ENCODE measurements at regions not wholly inside any gene's neighbourhood (a gene's known extent, or its start where the extent isn't known, plus 50 kb on each side); places are given as distances from the start of the nearest gene placed in this dataset.
A peak's percentile ranks its signal among the peaks of the same experiment; 100 is the strongest.

- Histone ChIP-seq H3K27ac (no peak overlapping the region), H3K36me3 (no peaks in the 10 kb centered on the region), H3K4me2 (no peak overlapping the region), H3K4me3 (no peak overlapping the region), H4K20me1 (no peaks in the 10 kb centered on the region), H3K9ac (no peak overlapping the region), H3K4me1 (no peaks in the 10 kb centered on the region), H3K9me3 (peaks cover 7% of the 10 kb centered on the region; the same call in 1 of the 2 replicates), H3K27me3 (no peaks in the 10 kb centered on the region)
- no peak for TF ChIP-seq Cebpa-rat (IDR thresholded peaks at IDR 0.05)
These were observed 354.9 kb downstream of the KIF4B start for GRCh38 chr5:155368490-155368889.

GRCh38 chr5:155380480-155380879 is 366.9 kb downstream of the KIF4B start:
- Histone ChIP-seq H3K9me3 (no peaks in the 10 kb centered on the region), H3K27ac (no peak overlapping the region), H3K36me3 (no peaks in the 10 kb centered on the region), H3K9ac (no peak overlapping the region), H3K27me3 (no peaks in the 10 kb centered on the region), H3K4me2 (no peak overlapping the region), H3K4me1 (no peaks in the 10 kb centered on the region), H4K20me1 (no peaks in the 10 kb centered on the region), H3K4me3 (no peak overlapping the region)
- no peak for TF ChIP-seq Cebpa-rat (IDR thresholded peaks at IDR 0.05)

- H3K4me1 ChIP-seq = no peaks in the 10 kb centered on the region
These were observed 368.1 kb downstream of the KIF4B start for GRCh38 chr5:155381654-155382053.

GRCh38 chr5:155389498-155389897 is 375.9 kb downstream of the KIF4B start:
- no peak overlapping the region for H3K9ac ChIP-seq
- H4K20me1 ChIP-seq = no peaks in the 10 kb centered on the region
- H3K9me3 ChIP-seq = no peaks in the 10 kb centered on the region
- H3K27me3 ChIP-seq = no peaks in the 10 kb centered on the region
- H3K4me3 ChIP-seq = no peak overlapping the region
- H3K4me1 ChIP-seq = peaks cover 2% of the 10 kb centered on the region; the same call in 1 of the 2 replicates
- H3K27ac ChIP-seq = no peak overlapping the region
- H3K36me3 ChIP-seq = no peaks in the 10 kb centered on the region
- no peak overlapping the region for H3K4me2 ChIP-seq
- TF ChIP-seq Cebpa-rat (IDR thresholded peaks at IDR 0.05) = no peak

More at GRCh38 chr5:155381654-155382053, 368.1 kb downstream of the KIF4B start:
- Histone ChIP-seq H3K36me3 (no peaks in the 10 kb centered on the region), H4K20me1 (no peaks in the 10 kb centered on the region), H3K9ac (no peak overlapping the region), H3K27ac (no peak overlapping the region), H3K27me3 (no peaks in the 10 kb centered on the region), H3K4me3 (no peak overlapping the region), H3K9me3 (no peaks in the 10 kb centered on the region), H3K4me2 (no peak overlapping the region)
- TF ChIP-seq Cebpa-rat (IDR thresholded peaks at IDR 0.05) = no peak

GRCh38 chr5:155394727-155395126 is 381.2 kb downstream of the KIF4B start:
- Histone ChIP-seq H4K20me1 (no peaks in the 10 kb centered on the region), H3K4me1 (peaks cover 9% of the 10 kb centered on the region; the same call in 1 of the 2 replicates), H3K27ac (no peak overlapping the region), H3K4me3 (no peak overlapping the region), H3K27me3 (no peaks in the 10 kb centered on the region), H3K9me3 (no peaks in the 10 kb centered on the region), H3K36me3 (no peaks in the 10 kb centered on the region), H3K4me2 (no peak overlapping the region), H3K9ac (no peak overlapping the region)
- no peak for TF ChIP-seq Cebpa-rat (IDR thresholded peaks at IDR 0.05)

GRCh38 chr5:155402927-155403640 is 389.5 kb downstream of the KIF4B start:
- H3K36me3 ChIP-seq = no peaks in the 10 kb centered on the region
- peaks cover 24% of the 10 kb centered on the region for H3K9me3 ChIP-seq
- peak overlapping the region; percentile 51 for H3K4me3 ChIP-seq
- H3K4me2 ChIP-seq = peak overlapping the region; percentile 91
- TF ChIP-seq Cebpa-rat (IDR thresholded peaks at IDR 0.05) = no peak
- no peaks in the 10 kb centered on the region for H3K27me3 ChIP-seq
- peaks cover 44% of the 10 kb centered on the region for H3K4me1 ChIP-seq
- peak overlapping the region; percentile 54; the same call in 1 of the 2 replicates for H3K9ac ChIP-seq
- peak overlapping the region; percentile 81 for H3K27ac ChIP-seq
- H4K20me1 ChIP-seq = no peaks in the 10 kb centered on the region

- Histone ChIP-seq H3K27ac (no peak overlapping the region), H4K20me1 (no peaks in the 10 kb centered on the region), H3K4me2 (peak overlapping the region; percentile 47), H3K4me1 (peaks cover 48% of the 10 kb centered on the region), H3K9ac (no peak overlapping the region), H3K27me3 (no peaks in the 10 kb centered on the region), H3K36me3 (no peaks in the 10 kb centered on the region), H3K4me3 (no peak overlapping the region), H3K9me3 (peaks cover 20% of the 10 kb centered on the region)
- no peak for TF ChIP-seq Cebpa-rat (IDR thresholded peaks at IDR 0.05)
These were observed 393.3 kb downstream of the KIF4B start for GRCh38 chr5:155406815-155407214.

- Histone ChIP-seq H3K9ac (no peak overlapping the region), H4K20me1 (no peaks in the 10 kb centered on the region), H3K27me3 (no peaks in the 10 kb centered on the region), H3K4me2 (no peak overlapping the region), H3K4me3 (no peak overlapping the region), H3K4me1 (peaks cover 31% of the 10 kb centered on the region), H3K36me3 (no peaks in the 10 kb centered on the region), H3K9me3 (peaks cover 20% of the 10 kb centered on the region), H3K27ac (no peak overlapping the region)
- no peak for TF ChIP-seq Cebpa-rat (IDR thresholded peaks at IDR 0.05)
These were observed 394.9 kb downstream of the KIF4B start for GRCh38 chr5:155408465-155408864.

GRCh38 chr5:155416765-155417164 is 403.2 kb downstream of the KIF4B start:
- Histone ChIP-seq H4K20me1 (no peaks in the 10 kb centered on the region), H3K27ac (no peak overlapping the region), H3K9me3 (no peaks in the 10 kb centered on the region), H3K4me3 (no peak overlapping the region), H3K4me1 (no peaks in the 10 kb centered on the region), H3K4me2 (no peak overlapping the region), H3K36me3 (no peaks in the 10 kb centered on the region), H3K9ac (no peak overlapping the region), H3K27me3 (no peaks in the 10 kb centered on the region)
- TF ChIP-seq Cebpa-rat (IDR thresholded peaks at IDR 0.05) = no peak

GRCh38 chr5:155418960-155419579 is 405.5 kb downstream of the KIF4B start:
- H3K27me3 ChIP-seq = no peaks in the 10 kb centered on the region
- no peaks in the 10 kb centered on the region for H3K9me3 ChIP-seq
- no peaks in the 10 kb centered on the region for H3K4me1 ChIP-seq
- no peak overlapping the region for H3K4me2 ChIP-seq
- H3K9ac ChIP-seq = no peak overlapping the region
- no peaks in the 10 kb centered on the region for H3K36me3 ChIP-seq
- H4K20me1 ChIP-seq = no peaks in the 10 kb centered on the region
- no peak overlapping the region for H3K27ac ChIP-seq
- no peak for TF ChIP-seq Cebpa-rat (IDR thresholded peaks at IDR 0.05)
- no peak overlapping the region for H3K4me3 ChIP-seq

All from BLaER1 (cell line).